ENCODE measurements at regions not wholly inside any gene's neighbourhood (a gene's known extent, or its start where the extent isn't known, plus 50 kb on each side); places are given as distances from the start of the nearest gene placed in this dataset.

DNA sequence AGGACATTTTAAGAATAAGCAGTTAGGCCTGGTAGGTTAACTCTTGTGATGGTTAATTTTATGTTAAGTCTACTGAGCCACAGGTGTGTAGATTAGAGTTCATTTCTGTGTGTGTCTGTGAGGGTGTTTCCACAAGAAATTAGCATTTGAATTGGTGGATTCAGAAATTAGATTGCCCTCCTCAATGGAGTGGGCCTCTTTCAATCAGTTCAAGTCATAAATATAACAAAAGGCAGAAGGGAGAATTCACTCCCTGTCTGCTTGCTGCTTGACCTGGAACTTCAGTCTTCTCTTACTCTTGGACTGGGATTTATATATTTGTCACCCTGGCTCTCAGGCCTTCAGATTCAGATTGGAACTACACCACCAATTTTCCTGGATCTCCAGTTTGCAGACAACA is 55.3 kb upstream of the POM121L12 start:
- TF ChIP-seq, protein P1, sequence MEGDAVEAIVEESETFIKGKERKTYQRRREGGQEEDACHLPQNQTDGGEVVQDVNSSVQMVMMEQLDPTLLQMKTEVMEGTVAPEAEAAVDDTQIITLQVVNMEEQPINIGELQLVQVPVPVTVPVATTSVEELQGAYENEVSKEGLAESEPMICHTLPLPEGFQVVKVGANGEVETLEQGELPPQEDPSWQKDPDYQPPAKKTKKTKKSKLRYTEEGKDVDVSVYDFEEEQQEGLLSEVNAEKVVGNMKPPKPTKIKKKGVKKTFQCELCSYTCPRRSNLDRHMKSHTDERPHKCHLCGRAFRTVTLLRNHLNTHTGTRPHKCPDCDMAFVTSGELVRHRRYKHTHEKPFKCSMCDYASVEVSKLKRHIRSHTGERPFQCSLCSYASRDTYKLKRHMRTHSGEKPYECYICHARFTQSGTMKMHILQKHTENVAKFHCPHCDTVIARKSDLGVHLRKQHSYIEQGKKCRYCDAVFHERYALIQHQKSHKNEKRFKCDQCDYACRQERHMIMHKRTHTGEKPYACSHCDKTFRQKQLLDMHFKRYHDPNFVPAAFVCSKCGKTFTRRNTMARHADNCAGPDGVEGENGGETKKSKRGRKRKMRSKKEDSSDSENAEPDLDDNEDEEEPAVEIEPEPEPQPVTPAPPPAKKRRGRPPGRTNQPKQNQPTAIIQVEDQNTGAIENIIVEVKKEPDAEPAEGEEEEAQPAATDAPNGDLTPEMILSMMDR (IDR thresholded peaks at IDR 0.05; ENCODE audit: low read depth, low read length), result no peak
- no peak overlapping the region for H3K4me3 ChIP-seq (ENCODE audit: low read depth, low read length)

DNA sequence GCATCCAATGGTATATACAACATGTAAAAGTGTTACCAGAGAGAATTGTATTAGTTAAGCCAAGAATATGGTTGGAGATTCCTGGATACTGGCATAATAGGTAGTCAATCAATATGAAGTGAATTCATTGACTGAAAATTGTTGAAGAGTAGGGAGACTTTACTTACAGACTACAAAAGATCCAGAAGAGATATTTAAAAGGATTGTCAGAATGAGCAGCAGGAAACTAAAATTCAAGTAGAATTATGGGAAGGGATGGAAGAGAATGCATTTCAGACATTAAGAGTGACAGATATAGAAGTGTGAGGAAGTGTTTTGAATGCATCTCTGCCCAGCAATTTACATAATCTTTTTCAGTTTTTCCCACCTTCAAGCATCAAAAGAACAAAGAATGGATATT is 62.3 kb upstream of the POM121L12 start:
- TF ChIP-seq, protein P1 (IDR thresholded peaks at IDR 0.05; ENCODE audit: low read depth, low read length), result no peak
- H3K4me3 ChIP-seq (ENCODE audit: low read depth, low read length), result no peak overlapping the region

DNA sequence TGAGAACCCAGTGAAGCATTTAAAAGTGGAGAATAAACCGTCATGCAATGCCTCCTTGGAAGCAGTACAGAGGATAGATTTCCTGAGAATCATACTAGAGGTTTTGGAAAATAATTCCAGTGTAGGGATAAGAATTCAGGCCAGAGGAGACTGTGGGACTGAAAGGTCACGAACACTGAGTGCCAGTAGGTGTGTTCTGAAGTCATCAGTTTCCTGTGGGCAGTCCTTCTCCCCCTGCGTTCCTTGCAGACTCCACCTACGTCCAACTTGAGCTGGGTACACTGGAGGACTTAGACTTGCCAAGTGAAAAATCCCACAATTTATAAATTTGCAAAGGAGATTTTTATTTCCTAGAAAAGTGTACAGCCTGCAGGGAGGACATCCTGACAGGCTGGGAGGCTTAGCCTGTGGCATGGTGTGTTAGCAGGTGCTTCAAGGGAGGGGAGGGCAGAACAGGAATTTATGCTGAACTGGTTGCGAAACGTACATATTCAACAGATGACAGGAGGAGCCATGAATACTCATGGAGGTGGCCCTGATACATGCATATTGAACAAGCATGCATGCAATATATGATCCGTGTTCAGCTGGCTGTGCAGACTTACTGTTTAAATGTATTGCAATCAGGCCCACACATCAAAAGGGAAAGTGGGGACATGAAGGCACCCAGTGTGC is 72.9 kb upstream of the POM121L12 start:
- no peak overlapping the region for H3K4me3 ChIP-seq (ENCODE audit: low read depth, low read length)
- TF ChIP-seq, protein P1 (IDR thresholded peaks at IDR 0.05; ENCODE audit: low read depth, low read length), result no peak

- TF ChIP-seq, protein P1 (IDR thresholded peaks at IDR 0.05; ENCODE audit: low read depth, low read length), result no peak
- no peak overlapping the region for H3K4me3 ChIP-seq (ENCODE audit: low read depth, low read length)
Observed at GRCh38 chr7:52961084-52961483, 74.3 kb upstream of the POM121L12 start.

- no peak overlapping the region for H3K4me3 ChIP-seq (ENCODE audit: low read depth, low read length)
- TF ChIP-seq, protein P1 (IDR thresholded peaks at IDR 0.05; ENCODE audit: low read depth, low read length), result no peak
Observed at GRCh38 chr7:52959878-52960660, 75.4 kb upstream of the POM121L12 start.

DNA sequence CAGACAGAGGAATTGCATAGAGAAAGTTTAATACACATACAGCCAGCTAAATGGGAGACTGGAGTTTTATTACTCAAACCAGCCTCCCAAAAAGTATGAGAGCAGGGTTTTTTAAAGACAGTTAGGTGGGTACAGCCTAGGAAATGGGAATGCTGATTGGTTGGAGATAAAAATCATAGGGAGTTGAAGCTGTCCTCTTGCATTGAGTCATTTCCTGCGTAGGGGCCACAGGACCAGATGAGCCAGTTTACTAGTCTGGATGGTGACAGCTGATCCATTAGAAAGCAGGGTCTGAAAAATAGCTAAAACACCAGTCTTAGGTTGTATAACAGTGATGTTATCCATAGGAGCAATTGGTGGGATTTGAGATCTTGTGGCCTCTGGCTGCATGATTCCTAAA is 76.1 kb upstream of the POM121L12 start:
- no peak overlapping the region for H3K4me3 ChIP-seq (ENCODE audit: low read depth, low read length)
- TF ChIP-seq, protein P1 (IDR thresholded peaks at IDR 0.05; ENCODE audit: low read depth, low read length), result no peak

DNA sequence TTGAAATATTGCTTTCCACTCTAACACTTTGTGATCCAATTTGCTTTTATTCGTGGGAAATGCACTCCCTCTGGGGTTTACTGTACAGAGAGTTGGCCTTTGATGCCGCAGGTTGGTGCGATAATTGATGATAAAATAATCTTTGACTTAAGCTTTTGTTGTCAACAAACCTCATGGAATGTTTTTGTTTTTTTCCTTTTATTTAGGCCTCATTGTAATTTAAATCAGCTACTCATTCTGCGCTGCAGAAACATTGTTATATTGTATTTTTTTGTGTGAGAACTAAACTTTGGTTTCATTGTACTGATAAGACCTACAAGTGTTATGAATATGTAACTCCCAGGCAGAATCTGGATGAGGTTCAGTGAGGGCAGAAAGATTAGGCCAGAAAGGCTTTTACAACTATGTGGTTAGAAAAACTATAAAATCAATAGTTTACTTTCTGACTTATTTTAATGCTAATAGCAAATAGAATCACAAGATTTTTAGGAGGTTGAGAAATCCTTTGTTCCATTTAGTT is 76.8 kb upstream of the POM121L12 start:
- TF ChIP-seq, protein P1 (IDR thresholded peaks at IDR 0.05; ENCODE audit: low read depth, low read length), result no peak
- no peak overlapping the region for H3K4me3 ChIP-seq (ENCODE audit: low read depth, low read length)
